GM12872 (cell line): ENCODE measurements at regions not wholly inside any gene's neighbourhood (a gene's known extent, or its start where the extent isn't known, plus 50 kb on each side); places are given as distances from the start of the nearest gene placed in this dataset.
A peak's percentile ranks its signal among the peaks of the same experiment; 100 is the strongest.

Experiments
- TF ChIP-seq, protein P1 (sequence below): IDR thresholded peaks from 3 replicates; pipeline ENCODE4 v1.5.1; 2011; ENCODE audit warnings: low read depth, mild to moderate bottlenecking, low read length, moderate library complexity; ENCODE audit not compliant: insufficient read depth

DNA sequence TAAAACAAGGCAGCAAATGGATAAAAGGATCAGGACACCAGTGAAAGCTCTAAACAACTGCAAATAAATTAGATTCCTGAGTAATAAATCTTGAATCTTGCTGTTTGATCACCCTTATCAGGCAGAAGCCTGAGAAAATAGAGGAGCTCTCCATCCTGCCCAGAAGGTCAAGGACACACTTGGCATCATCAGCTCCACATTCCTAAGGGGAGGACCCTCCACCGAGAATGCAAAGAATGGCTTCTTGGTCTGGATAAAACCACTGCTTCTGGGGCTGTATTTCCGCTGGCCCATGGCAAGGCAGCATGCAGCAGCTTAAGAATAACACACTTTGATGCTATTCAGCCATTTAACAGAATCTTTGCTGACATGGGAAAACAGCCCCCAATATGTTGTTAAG is 108.9 kb upstream of the TSC22D2 start:
- TF ChIP-seq, protein P1, sequence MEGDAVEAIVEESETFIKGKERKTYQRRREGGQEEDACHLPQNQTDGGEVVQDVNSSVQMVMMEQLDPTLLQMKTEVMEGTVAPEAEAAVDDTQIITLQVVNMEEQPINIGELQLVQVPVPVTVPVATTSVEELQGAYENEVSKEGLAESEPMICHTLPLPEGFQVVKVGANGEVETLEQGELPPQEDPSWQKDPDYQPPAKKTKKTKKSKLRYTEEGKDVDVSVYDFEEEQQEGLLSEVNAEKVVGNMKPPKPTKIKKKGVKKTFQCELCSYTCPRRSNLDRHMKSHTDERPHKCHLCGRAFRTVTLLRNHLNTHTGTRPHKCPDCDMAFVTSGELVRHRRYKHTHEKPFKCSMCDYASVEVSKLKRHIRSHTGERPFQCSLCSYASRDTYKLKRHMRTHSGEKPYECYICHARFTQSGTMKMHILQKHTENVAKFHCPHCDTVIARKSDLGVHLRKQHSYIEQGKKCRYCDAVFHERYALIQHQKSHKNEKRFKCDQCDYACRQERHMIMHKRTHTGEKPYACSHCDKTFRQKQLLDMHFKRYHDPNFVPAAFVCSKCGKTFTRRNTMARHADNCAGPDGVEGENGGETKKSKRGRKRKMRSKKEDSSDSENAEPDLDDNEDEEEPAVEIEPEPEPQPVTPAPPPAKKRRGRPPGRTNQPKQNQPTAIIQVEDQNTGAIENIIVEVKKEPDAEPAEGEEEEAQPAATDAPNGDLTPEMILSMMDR, result no peak

DNA sequence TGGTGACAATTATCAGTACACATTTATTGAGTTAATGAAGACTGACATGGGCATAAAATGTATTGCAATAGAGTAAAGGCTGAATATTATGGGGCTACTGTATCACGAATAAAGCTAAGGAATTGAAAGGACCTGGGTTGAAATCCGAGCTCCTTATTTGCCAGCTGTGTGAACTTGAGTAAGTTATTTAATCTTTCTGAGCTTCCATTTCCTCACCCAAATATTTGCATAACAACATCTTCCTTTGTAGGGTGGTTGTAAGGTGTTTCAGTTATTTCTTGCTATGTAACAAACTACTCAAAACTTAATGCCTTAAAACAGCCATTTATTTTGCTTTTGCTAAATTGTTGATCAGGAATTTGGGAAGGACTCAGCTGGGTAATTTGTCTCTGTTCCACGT is 111.1 kb upstream of the TSC22D2 start:
- TF ChIP-seq, protein P1, result no peak

DNA sequence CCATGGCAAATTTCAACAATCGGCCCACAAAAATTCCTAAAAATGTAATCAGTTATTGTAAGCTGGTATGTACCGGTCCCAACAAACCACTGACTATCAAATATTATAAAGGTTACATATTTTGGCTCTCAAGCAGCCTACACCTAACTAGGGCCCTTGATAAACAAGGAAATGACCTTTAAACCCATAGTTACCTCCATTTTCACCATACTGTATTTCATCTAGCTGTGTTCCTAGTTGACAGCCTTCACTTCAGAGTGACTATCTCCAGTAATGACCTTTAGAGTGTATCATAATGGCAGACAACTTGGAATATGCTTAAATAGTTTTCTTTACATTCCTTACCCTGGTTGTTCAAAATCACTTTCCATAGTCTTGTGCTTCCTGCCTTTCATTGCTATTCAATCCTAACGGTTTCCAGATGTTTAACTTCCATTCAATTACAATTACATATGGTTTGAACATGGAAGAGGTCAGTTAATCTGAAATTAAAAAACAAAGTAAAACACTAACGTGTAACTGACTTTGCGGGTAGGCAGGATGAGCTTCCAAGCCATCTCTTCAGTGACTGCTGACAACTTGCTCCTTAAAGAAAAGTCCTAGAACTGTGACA is 111.9 kb upstream of the TSC22D2 start:
- TF ChIP-seq, protein P1, result no peak

DNA sequence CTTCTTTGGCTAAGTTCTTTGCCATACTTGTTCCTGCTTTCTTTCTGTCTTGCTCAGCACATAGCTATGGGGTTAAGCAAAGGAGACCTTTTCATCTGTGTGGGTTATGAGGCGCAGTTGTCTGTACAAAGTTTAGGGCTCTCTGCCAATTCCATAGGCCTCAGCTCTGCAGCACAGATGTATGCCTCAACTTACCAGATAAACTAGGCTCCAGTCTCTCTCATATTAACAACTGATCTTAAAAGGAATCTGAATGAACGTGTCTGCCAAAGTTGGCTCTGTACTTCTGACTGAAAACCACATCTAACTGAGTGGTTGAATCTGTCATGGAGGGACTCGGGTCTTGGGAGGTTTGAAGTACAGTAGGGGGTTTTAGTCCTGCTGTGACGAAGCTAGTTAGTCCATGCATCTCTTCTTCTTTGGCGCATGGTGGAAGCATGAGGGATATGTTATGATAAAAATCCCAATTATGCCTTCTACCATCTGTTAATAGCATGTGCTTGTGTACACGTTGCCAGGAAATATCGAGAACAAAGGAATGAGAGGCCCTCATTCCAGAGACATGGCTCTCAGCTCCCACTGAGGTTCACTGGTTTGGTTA is 114.6 kb upstream of the TSC22D2 start:
- TF ChIP-seq, protein P1, result no peak

DNA sequence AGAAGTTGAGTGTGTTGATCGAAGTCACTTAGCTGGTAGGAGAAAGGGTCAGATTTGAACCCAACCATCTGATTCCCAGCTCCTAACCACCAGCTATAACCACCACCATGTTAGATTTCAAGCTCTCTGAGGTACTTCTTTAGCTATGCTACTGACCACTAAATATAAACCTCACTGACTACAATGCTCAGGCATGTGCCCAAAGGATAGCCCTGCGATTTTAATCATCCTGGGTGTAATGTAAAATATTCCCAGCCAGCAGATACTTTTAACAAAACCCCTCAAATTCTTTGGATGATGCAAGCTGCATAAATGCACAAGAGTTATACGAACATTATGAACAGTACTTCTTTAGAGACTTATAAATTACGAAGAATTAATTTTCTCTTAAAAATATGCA is 115.2 kb upstream of the TSC22D2 start:
- TF ChIP-seq, protein P1, result no peak

DNA sequence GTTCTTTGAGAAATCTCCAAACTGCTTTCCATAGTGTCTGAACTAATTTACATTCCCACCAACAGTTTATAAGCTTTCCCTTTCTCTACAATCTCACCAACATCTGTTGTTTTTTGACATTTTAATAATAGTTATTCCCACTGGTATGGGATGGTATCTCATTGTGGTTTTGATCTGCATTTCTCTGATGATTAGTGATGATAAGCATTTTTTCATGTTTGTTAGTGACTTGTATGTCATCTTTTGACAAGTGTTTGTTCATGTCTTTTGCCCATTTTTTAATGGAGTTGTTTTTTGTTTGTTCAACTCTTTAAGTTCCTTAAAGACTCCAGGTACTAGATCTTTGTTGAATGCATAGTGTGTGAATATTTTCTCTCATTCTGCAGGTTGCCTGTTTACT is 116.6 kb upstream of the TSC22D2 start:
- TF ChIP-seq, protein P1, result no peak

DNA sequence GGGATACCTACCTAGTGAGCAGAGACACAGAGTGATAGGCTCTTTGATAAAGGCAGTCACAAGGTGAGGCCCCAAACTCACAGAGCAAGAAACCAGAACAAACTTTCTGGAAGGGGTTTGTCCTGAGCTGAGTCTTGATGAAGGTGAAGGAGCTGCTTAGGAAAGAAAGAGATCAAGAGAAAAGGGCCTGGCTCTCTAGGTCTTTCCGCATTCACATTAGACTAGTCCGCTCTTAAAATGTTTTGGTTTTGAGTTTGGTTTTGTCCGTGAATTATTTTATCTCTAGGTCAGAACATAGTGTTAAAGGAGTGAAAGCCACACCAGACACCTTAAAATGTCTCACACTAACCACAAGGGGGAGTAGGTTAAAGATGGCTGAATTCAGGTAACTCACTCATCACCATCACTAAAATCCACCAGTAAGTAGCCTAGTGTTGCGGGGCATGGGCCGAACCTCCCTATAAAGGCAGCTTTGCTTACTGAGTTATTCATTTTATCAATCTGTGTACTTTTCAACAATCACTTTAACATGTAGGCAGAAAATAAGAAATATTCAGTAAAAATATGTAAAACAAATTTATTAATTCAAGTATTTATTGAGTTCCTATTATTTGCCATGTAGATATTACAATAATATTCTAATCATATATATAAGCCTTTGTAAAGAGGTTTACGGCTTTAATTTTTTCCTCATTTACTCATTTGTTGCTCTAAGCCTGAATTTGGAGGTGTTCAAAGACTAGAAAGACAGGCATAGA is 121.5 kb upstream of the TSC22D2 start:
- TF ChIP-seq, protein P1, result peak; percentile 63
